NCI-H2196 (cell line): ENCODE measurements at regions not wholly inside any gene's neighbourhood (a gene's known extent, or its start where the extent isn't known, plus 50 kb on each side); places are given as distances from the start of the nearest gene placed in this dataset.

Experiments
- DNase-seq: peaks from one replicate; lab custom pipeline; 2025; ENCODE audit not compliant: unreplicated experiment; lab: John Stamatoyannopoulos, UW

- DNase-seq, result no peak
Measured at GRCh38 chr13:54150851-54151250, 1122.2 kb downstream of the OLFM4 start.

GRCh38 chr13:54162069-54162468 is 1133.5 kb downstream of the OLFM4 start:
- no peak for DNase-seq

GRCh38 chr13:54165581-54166215 is 1137.1 kb downstream of the OLFM4 start:
- no peak for DNase-seq

- DNase-seq, result no peak
Measured at GRCh38 chr13:54173996-54174395, 1145.4 kb downstream of the OLFM4 start.

- DNase-seq, result no peak
Measured at GRCh38 chr13:54175466-54175865, 1146.9 kb downstream of the OLFM4 start.

- no peak for DNase-seq
Measured at GRCh38 chr13:54177466-54177865, 1148.9 kb downstream of the OLFM4 start.

GRCh38 chr13:54183166-54183565 is 1154.6 kb downstream of the OLFM4 start:
- DNase-seq, result no peak

- no peak for DNase-seq
Measured at GRCh38 chr13:54183728-54184127, 1155.1 kb downstream of the OLFM4 start.

- DNase-seq, result no peak
Measured at GRCh38 chr13:54184576-54184975, 1156.0 kb downstream of the OLFM4 start.

- no peak for DNase-seq
Measured at GRCh38 chr13:54185101-54185500, 1156.5 kb downstream of the OLFM4 start.

- no peak for DNase-seq
Measured at GRCh38 chr13:54185785-54186184, 1157.2 kb downstream of the OLFM4 start.

- no peak for DNase-seq
Measured at GRCh38 chr13:54187461-54187860, 1158.8 kb downstream of the OLFM4 start.

- DNase-seq, result no peak
Measured at GRCh38 chr13:54194233-54195024, 1165.8 kb downstream of the OLFM4 start.

- no peak for DNase-seq
Measured at GRCh38 chr13:54196684-54197083, 1168.1 kb downstream of the OLFM4 start.

- DNase-seq, result no peak
Measured at GRCh38 chr13:54198911-54199310, 1170.3 kb downstream of the OLFM4 start.

- DNase-seq, result no peak
Measured at GRCh38 chr13:54206626-54207025, 1178.0 kb downstream of the OLFM4 start.

GRCh38 chr13:54210397-54211049 is 1181.9 kb downstream of the OLFM4 start:
- no peak for DNase-seq

GRCh38 chr13:54216221-54216620 is 1187.6 kb downstream of the OLFM4 start:
- DNase-seq, result no peak

- no peak for DNase-seq
Measured at GRCh38 chr13:54226876-54227275, 1198.3 kb downstream of the OLFM4 start.

GRCh38 chr13:54232700-54233099 is 1204.1 kb downstream of the OLFM4 start:
- no peak for DNase-seq

GRCh38 chr13:54234607-54235006 is 1206.0 kb downstream of the OLFM4 start:
- no peak for DNase-seq

GRCh38 chr13:54241719-54242118 is 1213.1 kb downstream of the OLFM4 start:
- no peak for DNase-seq
